SIG-M5 (cell line): ENCODE measurements at regions not wholly inside any gene's neighbourhood (a gene's known extent, or its start where the extent isn't known, plus 50 kb on each side); places are given as distances from the start of the nearest gene placed in this dataset.
"Not testable (repeated sequence)": the region's sequence is repeated elsewhere in the genome, so short reads cannot be mapped to it uniquely, and the experiment has no call there.

Source experiments
- DNase-seq: peaks from one replicate; lab custom pipeline; 2025; lab: John Stamatoyannopoulos, UW

DNA sequence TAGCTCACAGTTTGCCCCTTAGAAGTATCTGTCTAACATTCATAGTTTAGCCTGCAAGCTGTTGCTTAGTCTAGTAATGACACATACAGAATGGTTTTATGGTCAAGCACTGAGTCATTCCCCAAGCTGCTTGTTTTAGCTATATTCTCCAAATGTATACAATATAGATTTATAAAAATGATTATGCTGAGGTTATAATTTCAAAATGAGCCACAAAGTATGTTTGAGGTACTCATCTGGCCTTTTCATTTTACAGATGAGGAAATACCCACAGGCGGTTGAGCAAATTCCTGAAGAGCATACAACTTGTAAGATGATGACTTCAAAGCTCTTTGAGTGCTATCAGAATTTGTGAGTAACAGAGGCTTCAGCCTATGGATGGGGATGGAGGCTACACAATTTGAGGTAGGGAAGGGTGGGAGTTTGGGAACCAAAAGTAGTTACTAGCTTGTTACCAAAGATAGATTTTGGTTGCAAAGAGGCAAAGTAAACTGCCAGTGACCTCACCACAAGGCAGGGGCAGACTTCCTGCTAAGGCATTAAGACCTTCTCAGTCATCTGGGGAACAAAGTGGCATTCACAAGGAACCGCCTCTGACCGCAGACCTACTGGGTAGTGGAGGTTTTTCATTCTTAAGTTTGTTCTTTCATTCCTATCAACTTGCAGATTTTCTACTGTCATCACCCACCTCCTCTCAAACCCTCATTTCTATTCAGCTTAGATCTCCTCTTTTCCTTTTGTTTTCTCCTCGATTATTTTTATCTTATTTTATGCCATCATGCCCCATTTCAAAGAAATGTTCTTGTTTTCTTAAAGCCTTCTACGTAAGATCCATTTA lies 257.2 kb upstream of the NECTIN3 start:
- DNase-seq, result no peak

DNA sequence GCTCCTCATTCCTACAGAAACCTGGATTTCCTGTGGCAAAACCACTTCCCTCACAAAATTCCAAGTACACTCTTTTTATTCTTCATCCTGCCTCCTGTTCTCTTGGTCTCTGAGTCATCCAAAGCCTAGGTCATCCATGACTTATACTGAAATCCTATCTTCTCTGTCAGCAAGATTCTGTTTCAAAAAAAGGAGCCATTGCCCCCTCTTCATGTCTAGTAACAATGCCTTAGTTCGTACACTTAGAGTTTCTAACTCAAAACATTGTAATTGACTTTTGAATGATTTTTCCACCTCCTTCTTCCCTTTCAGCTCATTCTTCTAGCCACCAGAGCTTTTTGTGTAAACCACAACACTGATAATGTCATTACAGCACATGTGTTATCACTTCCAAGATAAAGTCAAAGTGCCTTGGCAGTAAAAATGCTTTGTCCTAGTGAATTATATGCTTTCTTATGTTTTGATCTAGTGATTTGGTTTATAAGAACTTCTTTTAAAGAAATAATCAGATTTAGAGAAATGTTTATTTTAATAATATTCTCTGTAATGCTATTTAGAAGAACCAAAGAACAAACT lies 256.5 kb upstream of the NECTIN3 start:
- no peak for DNase-seq

DNA sequence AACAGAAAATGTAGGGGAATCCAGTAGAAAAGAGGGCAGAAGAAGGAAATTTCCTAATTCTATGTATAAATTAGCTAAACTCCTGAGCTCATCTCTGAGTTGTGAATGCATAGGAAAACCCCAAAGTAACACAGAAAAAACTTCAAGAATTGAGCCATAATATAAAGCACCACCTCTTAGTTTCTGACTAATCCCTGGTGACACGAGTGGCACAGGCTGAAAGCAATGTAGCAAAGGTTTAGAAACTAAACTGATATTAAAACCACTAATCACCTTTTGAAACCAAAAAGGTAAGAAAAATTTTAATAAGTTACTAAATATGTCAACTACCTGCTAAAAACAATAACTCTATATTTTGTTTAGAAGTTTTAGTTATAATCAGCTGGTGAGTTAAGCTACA lies 255.6 kb upstream of the NECTIN3 start:
- DNase-seq, result no peak

DNA sequence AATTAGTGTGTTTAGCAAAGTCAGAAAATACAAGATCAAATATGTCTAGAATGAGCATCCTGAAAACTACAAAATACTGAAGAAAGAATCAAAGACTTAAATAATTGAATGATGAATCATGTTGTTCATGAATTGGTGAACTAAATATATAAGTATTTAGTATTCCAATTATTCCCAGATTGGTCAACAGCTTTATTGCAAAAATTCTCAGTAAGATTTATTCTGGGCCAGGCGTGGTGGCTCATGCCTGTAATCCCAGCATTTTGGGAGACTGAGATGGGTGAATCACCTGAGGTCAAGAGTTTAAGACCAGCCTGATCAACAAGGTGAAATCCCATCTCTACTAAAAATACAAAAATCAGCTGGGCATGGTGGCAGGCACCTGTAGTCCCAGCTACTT lies 250.0 kb upstream of the NECTIN3 start:
- DNase-seq, result no peak

DNA sequence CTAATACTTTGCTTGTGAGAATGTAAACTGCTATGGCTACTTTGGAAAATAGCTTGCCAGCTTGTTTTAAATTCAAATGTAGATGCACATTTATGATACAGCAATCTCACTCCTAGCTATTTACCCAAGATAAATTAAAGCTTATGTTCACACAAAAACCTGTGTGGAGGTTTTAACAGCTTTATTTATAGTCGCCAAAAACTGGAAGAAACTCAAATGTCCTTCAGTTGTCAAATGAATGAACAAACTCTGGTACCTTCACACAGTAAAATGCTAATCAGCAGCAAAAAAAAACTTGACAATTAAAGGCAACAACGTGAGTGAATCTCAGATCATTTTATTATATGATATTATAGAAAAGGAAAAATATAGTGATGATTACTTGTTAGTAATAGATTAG lies 248.6 kb upstream of the NECTIN3 start:
- no peak for DNase-seq

DNA sequence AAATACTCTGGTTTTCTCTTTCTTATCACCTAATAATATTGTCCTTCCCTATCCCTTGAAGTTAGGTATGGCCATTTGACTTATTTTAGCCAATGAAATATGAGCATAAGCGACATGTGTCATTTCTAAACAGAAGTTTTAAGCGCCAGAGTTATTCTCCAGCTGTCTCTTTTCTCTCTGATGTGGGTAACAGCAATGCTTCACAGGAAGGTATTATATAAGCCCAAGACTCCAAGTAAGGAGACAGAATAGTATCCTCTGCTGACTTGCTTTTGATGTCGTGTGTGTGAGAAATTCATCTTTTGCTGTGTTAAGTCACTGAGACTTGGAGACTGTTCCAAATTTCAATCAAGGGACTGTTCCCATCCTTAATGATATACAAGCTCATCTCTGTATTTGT lies 224.6 kb upstream of the NECTIN3 start:
- no peak for DNase-seq

DNA sequence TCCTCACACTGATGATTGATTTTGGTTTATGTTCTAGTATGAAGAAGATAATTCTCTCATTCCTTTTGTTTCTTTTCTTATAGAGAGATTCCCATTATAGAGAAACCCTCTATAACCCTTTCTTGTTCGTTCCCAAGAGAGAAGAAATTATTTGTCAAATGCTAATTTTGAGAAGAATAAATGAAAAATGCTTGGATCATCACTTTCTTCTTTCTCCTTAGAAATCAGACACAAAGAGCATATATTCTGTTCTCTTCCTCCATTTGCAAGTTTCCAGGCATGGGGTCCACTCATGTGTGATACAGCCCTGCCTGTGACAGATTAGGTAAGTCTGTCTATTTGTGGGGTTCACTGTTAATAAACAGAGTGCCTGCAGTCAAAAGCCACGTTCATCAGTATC lies 222.6 kb upstream of the NECTIN3 start:
- no peak for DNase-seq

DNA sequence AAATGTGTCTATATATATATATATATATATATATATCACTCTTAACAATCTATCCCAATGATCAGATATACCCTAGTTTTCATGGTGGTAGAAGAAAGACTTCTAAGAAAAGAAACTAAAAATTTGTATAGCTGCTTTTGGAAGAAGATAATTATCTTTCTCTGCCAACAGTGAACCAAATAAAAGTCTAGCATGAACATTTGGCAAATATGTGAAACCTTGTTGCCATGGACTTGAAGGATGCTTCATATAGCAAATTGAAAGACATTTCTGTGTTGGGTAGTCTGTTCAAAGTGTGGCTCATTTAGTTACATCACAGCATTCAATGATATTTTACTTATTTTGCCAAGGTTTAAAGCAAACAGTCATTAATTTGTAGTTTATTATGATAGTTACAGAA lies 219.9 kb upstream of the NECTIN3 start:
- no peak for DNase-seq

DNA sequence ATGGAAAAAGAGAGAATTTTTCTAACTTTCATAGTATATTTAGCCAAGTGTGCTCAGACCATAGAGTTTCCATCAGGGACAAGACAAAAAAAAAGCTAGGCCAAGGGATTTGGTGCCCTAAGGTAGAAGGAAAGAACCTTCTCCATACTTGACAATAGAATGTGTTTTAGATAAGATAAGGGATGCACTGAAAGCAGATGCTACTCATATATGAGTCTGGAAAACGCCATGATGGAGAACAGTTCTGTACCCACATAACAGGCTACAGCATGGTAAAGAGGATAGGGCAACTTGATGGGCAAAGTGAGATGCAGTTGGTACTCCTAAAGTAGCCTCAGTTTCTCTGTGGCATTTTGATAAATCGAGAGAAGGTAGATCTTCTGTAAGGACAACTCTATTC lies 216.4 kb upstream of the NECTIN3 start:
- DNase-seq, result no peak

DNA sequence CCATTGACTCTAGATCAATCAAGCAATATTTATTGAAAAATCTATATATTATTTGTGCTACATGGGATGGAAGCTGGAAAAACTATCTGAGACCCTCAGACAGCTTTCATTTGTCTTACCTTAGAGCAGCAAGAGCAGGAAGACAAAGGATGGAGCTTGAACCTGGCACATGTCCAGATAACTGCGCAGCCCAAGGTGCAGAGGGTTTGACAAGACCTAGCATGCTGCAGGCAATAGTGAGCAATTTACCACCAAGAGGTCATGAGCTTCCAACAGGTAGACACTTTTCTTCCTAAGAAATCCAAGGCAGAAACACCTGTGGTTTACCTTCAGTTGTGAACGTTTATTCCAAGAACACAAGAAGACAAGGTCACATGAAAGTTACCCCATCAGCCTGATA lies 214.7 kb upstream of the NECTIN3 start:
- DNase-seq, result no peak

DNA sequence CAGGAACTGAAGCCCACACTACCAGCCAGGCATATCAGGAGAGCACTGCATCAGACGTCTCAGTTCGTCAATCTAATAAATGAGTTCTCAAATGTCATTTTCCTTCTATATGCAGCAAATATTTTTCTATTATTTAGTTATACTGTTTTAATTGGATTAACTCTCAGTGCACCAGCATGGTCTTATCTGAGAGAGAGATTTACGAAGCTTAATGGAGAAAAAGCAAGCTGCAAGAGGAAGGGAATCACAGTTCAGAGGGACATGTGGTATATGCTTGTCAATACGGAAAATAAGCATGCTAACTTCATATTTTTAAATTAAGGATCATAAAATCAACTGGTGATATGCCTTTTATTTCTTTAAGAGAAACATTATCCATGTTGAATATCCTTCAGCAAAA lies 213.1 kb upstream of the NECTIN3 start:
- DNase-seq, result no peak

DNA sequence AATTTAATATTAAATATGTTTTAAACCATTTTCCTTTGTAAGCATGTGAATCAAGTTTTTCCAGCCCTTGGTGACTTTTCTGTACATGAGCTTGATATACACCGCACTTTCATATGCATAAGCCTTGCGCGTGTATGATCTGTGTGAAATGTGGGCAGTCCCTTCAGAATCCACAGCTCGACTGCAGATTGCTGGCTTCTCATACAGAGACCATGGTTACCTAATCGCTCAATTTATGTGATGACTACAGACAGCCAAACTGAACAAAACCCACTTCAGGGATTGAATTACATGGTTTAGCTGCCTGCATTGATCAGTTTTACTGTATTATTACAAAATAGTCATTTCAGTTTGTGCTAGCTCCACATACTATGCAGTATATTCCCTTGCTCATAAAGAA lies 212.3 kb upstream of the NECTIN3 start:
- DNase-seq, result no peak

DNA sequence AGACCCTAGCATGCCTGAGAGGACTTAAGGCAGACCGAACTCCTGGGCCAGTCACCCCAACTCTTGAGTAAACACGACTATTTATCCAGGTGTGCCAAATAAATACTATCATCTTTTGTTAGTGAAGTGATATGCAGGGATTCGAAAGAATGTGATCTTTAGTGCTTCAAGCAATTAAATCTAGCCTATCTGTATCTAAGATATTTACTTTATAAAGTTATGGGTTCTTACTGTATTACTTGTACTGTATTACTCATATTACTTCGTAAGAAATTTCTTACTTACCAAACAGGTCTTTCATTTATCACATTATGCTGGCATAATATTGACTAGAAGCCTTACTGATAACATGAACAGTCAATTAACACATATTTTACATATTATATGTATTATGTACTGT lies 211.6 kb upstream of the NECTIN3 start:
- no peak for DNase-seq

DNA sequence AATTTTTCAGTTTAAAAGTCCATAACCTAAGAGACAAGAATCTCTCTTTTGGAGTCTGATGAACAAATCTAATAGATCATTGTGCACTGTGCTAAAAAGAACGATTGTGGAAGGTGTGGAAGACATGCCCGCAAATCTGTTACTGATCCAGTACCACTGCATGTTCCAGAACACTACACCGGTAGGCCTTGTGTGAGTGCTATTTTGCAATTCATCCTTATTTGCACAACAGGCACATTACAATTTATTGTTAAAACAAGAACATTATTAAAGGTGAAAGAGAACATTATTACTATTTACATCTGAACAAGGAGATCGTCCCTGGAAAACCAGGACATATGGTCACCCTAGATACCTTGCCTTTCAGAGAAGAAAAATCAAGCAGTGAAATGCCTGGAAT lies 205.7 kb upstream of the NECTIN3 start:
- DNase-seq, result no peak

DNA sequence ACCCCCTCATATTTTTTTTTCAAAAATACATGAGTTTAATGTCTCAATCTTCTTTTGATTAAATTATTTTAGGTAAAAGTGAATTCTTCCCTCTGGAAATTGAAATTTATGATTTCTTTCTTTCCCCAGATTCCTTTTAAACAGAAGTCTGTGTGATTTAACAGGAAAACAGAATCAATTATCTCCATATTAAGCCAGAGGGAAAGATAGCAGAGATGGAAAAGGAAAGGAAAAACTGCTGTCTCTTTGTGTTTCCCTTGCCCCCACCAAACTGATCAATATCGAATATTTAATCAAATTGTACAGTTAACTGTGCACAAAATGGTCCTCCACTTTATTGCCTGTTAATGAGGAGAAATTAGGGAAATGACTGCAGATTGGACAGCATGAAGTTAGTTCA lies 203.5 kb upstream of the NECTIN3 start:
- no peak for DNase-seq

DNA sequence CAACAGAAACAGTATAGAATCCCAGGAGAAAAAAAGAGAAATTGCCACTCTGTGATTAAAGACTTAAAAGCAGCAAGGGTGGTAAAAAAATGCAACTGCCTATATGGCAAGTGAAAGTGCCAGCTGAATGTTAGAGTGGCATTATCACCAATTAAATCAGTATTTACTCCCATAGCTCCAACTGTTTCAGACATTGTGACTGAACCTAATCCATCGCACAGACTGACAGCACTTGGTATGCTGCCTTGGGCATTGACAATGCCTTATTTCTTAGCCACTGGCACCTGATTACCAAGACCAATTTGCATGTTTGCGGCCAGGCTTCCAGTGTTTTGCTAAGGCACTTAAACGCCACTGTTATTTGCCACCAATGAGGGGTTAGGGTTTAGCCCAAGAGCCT lies 201.9 kb upstream of the NECTIN3 start:
- DNase-seq, result no peak

DNA sequence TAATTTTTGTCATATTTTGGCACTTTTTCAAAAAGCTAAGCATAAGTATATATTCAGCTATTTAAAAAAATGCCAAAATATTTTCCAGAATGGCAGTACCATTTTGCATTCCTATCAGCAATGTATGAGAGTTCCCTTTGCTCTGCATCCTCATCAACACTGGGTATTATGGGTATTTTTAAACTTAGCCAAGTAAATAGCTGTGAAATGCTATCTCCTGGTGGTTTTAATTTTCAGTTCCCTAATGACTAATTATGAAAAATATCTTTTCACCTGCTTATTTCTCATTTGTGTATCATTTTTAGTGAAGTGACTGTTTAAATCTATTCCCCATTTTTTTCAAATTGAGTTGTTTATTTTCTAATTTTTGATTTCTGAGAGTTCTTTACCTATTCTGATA lies 199.7 kb upstream of the NECTIN3 start:
- DNase-seq, result no peak

DNA sequence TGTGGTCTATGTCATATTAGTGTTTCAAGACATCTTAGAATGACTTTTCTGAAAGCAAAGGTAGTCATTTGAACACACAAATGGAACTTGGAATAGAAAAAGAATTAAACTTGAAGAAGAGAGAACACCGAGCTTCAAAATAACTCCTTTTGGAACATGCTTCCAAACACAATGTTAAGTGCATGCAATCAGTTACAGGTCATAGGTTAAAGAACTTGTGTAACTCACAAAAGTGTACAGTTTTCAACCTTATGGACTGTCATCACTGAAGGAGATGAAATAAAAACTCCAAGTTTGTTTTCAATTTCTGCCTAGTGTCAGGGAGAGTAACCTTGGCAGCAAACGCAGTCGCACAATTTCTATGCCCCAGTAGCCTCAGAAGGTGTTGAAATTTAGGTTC lies 192.9 kb upstream of the NECTIN3 start:
- no peak for DNase-seq

DNA sequence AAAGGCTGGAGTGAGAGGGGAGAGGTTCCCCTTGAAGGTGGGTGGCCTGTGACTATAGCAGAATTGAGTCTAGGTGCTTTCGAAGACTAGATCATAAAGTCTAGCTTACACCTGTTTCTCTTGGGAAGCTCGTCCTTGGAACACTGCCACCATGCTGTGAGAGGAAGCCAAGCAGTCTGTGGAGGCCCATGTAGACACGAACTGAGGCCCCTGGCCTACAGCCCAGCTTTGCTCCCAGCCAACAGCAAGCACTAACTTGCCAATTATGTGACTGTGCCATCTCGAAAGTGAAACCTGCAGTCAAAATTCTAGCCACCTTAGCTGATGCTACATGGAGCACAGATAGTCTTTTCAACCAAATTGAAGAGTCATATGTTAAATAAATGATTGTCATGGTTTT lies 190.5 kb upstream of the NECTIN3 start:
- DNase-seq, result no peak

DNA sequence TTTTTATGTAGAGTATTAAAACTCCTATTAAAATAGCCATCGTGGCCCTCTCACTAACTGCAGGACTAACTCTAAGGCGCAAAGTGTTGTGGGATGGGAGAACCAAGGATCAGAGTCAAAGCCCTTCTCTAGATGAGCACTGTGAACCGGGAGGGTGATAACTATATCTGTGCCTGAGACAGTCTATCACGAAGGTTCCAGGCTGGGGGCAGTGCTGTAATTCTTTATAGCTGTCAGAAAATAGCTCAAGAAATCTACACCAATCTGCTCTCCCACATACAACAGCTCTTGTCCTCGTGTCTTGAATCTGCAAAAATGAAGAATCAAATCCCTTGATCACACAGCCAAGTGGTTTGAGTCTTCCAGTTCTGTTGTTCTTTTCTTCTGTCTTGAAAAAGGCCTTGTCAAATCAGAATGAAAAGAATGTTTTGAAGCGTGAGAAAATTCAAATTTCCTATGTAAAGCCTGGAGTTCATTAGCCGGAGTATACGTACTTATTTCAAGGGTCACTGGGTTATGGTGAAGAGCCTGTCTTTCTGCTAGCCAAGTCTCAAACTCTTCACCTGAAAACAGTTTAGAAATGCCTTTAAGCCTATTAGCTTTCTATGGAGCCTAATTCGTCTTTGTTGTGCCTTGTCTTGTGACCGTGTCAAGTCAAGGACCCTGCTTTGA lies 185.3 kb upstream of the NECTIN3 start:
- no peak for DNase-seq

DNA sequence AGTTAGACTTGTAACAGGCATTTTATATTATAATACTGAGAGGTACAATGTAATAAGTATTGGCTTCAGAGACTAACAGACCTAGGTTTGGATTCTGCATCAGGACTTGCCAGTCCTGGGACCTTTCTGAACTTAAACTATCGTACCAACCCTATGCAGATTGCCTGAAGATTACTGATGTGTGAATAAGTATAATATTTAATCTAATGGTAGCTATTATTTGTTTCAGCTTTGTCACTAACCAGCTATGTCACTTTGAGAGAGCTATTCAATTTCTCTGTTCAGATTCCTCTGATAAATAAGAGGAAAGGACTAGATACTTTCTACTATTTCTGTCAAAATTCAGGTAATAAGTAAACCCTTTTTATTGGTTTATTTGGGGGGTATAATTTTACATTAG lies 184.4 kb upstream of the NECTIN3 start:
- DNase-seq, result no peak

DNA sequence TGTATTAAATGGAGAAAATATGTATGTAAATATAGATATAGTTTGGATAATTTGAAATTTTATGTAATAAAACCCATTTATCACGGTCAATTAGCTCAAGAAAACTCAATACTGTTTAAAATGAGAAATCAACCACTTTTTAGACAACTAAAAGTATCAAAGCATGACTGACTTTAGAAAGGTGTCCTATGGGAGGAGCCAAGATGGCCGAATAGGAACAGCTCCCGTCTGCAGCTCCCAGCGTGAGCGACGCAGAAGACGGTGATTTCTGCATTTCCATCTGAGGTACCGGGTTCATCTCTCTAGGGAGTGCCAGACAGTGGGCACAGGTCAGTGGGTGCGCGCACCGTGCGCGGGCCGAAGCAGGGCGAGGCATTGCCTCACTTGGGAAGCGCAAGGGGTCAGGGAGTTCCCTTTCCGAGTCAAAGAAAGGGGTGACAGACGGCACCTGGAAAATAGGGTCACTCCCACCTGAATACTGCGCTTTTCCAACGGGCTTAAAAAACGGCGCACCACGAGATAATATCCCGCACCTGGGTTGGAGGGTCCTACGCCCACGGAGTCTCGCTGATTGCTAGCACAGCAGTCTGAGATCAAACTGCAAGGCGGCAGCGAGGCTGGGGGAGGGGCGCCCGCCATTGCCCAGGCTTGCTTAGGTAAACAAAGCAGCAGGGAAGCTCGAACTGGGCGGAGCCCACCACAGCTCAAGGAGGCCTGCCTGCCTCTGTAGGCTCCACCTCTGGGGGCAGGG lies 182.8 kb upstream of the NECTIN3 start:
- DNase-seq, result not testable (repeated sequence)

DNA sequence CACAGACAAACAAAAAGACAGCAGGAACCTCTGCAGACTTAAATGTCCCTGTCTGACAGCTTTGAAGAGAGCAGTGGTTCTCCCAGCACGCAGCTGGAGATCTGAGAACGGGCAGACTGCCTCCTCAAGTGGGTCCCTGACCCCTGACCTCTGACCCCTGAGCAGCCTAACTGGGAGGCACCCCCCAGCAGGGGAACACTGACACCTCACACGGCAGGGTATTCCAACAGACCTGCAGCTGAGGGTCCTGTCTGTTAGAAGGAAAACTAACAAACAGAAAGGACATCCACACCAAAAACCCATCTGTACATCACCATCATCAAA lies 182.3 kb upstream of the NECTIN3 start:
- DNase-seq, result not testable (repeated sequence)
